ENCODE measurements at regions not wholly inside any gene's neighbourhood (a gene's known extent, or its start where the extent isn't known, plus 50 kb on each side); places are given as distances from the start of the nearest gene placed in this dataset.

DNA sequence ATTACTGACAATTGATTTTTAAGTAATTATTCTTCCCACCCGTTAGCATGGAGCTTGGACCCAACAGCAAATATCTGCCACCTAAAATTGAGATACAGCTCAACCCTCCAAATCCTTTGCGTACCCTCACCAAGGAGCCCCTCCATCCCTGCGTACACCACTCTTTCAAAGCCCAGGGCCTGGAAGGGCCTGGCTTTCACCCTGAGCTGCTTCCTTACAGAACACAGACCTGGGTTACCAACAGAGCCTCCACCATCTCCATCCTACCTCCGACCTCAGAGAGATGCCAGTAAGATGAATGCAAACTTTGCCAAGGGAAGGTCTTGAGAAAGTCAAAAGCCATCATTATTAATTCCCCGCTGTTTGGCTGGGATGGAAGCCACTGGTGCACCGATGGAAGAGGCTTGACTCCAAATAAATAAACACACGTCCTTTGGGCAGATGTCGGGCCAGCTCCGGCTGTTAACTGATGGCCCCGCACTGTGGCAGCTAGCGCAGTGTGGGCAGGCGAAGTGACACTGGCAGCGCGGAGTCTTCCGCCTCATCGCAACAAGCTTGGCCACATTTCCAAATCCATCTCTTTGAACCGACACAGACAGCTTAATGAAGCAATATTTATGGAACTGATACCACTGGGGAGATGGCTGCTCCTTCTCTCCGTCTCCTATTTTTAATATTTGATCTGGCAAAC is 150.2 kb upstream of the VSTM2B start:
- TF ChIP-seq, protein P1, sequence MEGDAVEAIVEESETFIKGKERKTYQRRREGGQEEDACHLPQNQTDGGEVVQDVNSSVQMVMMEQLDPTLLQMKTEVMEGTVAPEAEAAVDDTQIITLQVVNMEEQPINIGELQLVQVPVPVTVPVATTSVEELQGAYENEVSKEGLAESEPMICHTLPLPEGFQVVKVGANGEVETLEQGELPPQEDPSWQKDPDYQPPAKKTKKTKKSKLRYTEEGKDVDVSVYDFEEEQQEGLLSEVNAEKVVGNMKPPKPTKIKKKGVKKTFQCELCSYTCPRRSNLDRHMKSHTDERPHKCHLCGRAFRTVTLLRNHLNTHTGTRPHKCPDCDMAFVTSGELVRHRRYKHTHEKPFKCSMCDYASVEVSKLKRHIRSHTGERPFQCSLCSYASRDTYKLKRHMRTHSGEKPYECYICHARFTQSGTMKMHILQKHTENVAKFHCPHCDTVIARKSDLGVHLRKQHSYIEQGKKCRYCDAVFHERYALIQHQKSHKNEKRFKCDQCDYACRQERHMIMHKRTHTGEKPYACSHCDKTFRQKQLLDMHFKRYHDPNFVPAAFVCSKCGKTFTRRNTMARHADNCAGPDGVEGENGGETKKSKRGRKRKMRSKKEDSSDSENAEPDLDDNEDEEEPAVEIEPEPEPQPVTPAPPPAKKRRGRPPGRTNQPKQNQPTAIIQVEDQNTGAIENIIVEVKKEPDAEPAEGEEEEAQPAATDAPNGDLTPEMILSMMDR (IDR thresholded peaks at IDR 0.05) = no peak
- TF ChIP-seq SMC3 (IDR thresholded peaks at IDR 0.05) = no peak
- TF ChIP-seq, protein P2, sequence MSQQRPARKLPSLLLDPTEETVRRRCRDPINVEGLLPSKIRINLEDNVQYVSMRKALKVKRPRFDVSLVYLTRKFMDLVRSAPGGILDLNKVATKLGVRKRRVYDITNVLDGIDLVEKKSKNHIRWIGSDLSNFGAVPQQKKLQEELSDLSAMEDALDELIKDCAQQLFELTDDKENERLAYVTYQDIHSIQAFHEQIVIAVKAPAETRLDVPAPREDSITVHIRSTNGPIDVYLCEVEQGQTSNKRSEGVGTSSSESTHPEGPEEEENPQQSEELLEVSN (IDR thresholded peaks at IDR 0.05; ENCODE audit: borderline replicate concordance, low read depth) = no peak
- no peak for TF ChIP-seq TP53 (CRISPR knock-in tag; IDR thresholded peaks at IDR 0.05)
- no peak for TF ChIP-seq RARB (CRISPR knock-in tag; IDR thresholded peaks at IDR 0.05)
- no peak for TF ChIP-seq BHLHE40 (IDR thresholded peaks at IDR 0.05; ENCODE audit: low read depth, low read length)
- no peak for TF ChIP-seq POLR2A (IDR thresholded peaks at IDR 0.05; ENCODE audit: low read length)
- no peak for TF ChIP-seq FOSL2 (IDR thresholded peaks at IDR 0.05)
- no peak for TF ChIP-seq FOSL2 (CRISPR knock-in tag; IDR thresholded peaks at IDR 0.05)

All from A549 (cell line).